ENCODE measurements at regions not wholly inside any gene's neighbourhood (a gene's known extent, or its start where the extent isn't known, plus 50 kb on each side); places are given as distances from the start of the nearest gene placed in this dataset.

DNA sequence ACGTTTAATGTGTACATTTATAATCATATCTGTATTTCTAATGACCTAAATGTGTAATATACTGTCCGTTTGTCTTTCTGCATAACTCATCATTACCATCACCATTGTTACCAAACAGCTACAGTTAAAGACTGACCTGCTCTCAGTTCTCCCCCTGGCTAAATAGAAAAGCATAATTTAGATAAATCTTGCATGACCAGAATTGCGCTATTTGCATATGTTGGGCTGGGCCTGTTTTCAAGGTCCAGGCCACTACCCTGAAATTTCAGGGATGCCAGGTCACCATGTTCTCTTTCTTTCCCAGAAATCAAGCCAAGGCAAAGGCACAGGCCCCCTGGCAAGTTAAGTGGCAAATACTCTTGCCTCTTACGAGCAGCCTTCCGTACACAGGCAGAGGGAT lies 78.4 kb downstream of the MARCHF4 start:
- H3K9me3 Mint-ChIP-seq = no peaks in the 10 kb centered on the region
- ATAC-seq (no peak), DNase-seq (ENCODE audit: low spot score in 2 of 2) (no peak)
- no peak overlapping the region for H3K27ac Mint-ChIP-seq
- no peaks in the 10 kb centered on the region for H3K36me3 Mint-ChIP-seq

DNA sequence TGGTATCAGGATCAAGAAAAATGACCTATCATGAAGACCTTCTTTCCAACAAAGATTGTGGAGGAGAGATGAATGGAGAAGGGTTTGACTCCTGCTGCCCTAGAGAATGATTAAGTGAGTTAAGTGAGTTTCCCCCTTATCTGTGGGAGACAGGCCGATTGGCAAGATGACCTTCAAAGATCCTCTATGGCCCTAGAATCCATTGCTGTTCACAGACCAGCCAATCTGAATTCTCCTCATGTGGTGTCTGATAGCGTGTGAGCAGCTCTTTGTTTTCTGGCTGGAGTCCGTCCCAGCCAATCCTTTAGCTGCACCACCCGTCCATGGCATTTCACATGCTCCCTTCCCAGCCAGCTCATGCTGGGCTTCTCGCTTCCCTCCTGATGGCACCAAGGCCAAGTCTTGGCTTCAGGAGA lies 79.4 kb downstream of the MARCHF4 start:
- no peaks in the 10 kb centered on the region for H3K36me3 Mint-ChIP-seq
- ATAC-seq (no peak), DNase-seq (ENCODE audit: low spot score in 2 of 2) (no peak)
- H3K9me3 Mint-ChIP-seq = no peaks in the 10 kb centered on the region
- H3K27ac Mint-ChIP-seq = no peak overlapping the region

DNA sequence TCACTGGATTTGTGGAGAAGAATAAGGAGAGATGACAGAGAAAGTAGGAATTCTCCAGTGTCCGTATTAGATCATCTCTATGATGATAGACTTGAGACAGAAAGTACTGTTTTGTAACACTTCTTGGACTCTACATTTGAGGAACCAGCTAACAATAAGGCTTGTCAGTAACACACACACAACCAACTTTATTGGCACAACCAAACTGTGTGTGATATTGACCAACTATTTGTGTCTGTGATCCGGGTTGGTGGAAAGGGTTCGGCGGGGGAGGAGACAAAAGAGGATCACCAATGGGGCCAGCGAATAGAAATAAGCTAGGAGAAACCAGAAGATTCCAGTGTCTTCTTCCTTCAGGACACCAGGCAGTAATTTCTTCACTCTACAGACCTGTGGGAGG lies 79.8 kb downstream of the MARCHF4 start:
- no peak overlapping the region for H3K27ac Mint-ChIP-seq
- ATAC-seq (no peak), DNase-seq (ENCODE audit: low spot score in 2 of 2) (no peak)
- no peaks in the 10 kb centered on the region for H3K9me3 Mint-ChIP-seq
- no peaks in the 10 kb centered on the region for H3K36me3 Mint-ChIP-seq

DNA sequence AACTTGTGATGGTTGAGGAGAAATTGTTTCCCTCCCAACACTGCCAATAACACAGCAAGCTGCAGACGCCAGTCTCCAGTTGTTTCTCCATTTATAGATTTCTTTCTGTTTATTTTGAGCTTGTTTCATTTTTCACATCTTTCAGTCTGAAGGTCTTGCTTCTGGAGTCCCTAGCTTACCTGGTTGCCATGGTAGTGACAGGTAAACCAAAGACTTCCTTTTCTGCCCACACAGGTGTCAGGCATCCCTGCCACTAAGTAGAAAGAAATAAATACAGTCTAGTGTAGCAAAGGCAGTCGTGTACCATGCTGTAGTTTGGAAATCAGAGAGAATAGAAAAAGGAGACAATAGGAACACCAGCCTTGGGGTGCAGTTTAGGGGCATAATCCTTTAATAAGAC lies 82.8 kb downstream of the MARCHF4 start:
- H3K9me3 Mint-ChIP-seq = no peaks in the 10 kb centered on the region
- no peak for ATAC-seq
- no peak overlapping the region for H3K27ac Mint-ChIP-seq

DNA sequence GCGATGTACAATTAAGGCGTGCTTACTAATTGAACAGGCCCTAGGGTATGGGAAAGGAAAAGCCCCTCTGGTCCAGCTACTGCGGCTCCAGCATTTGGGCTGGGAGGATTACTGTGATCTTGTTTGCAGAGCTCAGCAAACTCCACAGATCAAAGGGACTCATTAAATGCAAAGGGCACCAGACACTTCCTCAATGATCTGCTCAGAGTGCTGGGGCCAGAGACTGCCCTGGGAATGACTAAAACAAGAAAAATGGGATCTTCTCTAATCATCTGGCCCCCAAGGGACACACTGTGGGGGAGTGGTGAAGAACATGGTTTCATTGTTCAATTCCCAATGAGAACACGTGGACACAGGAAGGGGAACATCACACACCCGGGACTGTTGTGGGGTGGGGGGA lies 85.0 kb downstream of the MARCHF4 start:
- Mint-ChIP-seq H3K36me3 (no peaks in the 10 kb centered on the region), H3K27ac (no peak overlapping the region)
- no peak for ATAC-seq

More for the DNA sequence above, 82.8 kb downstream of the MARCHF4 start:
- H3K36me3 Mint-ChIP-seq = no peaks in the 10 kb centered on the region
- no peak for DNase-seq (ENCODE audit: low spot score in 2 of 2)

DNA sequence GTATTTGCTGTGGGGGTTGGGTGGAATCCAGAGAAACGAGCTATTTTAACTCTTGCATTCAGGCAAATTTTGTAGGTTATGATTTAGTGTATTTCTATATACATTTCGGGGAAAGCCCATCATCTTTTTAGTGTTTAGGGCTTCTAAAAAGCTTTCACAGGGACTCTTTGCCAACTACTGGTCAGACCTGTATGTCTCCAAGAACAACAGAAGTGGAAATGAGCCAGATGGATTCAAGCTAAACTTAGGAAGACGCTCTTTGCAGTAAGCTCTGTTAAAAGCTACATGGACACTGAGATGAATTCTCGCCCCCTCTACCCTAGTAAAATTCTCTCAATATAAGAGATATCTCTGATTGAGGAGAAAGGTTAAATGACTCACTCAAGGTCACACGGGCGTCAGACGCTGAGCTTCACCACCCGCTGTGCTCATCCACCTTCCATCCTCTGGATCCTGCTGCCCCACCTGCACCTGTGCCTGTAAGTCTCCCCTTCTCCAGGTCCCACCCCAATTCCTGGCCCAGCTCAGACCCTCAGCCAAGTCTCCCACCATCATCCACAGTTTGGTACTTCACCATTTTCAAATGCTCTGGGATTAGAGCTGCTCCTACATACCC lies 85.6 kb downstream of the MARCHF4 start:
- ATAC-seq = no peak
- H3K36me3 Mint-ChIP-seq = no peaks in the 10 kb centered on the region
- DNase-seq (ENCODE audit: low spot score in 2 of 2) = no peak
- H3K9me3 Mint-ChIP-seq = no peaks in the 10 kb centered on the region
- H3K27ac Mint-ChIP-seq = no peak overlapping the region

More for the DNA sequence above, 85.0 kb downstream of the MARCHF4 start:
- DNase-seq (ENCODE audit: low spot score in 2 of 2) = no peak
- no peaks in the 10 kb centered on the region for H3K9me3 Mint-ChIP-seq

DNA sequence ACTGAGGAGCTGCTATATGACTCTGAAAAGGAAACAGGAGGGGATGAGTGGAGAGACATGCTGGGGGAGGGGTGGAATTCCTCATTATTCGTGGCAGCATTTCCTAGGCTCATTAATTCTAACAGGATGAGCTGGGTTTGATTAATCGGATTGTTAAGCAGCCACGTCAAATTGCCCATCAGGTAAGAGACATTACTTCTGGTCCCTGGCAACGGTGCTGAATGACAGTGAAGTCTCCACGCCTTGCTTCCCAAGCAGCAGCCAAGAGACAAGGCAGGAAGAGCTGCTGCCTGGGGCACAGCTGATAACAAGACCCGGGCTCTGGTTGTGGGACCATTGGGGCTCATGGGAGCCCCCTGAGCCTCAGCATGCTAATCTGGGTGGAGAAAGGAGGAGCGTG lies 86.6 kb downstream of the MARCHF4 start:
- Mint-ChIP-seq H3K36me3 (no peaks in the 10 kb centered on the region), H3K27ac (no peak overlapping the region), H3K9me3 (no peaks in the 10 kb centered on the region)
- no peak for ATAC-seq
- DNase-seq (ENCODE audit: low spot score in 2 of 2) = no peak

DNA sequence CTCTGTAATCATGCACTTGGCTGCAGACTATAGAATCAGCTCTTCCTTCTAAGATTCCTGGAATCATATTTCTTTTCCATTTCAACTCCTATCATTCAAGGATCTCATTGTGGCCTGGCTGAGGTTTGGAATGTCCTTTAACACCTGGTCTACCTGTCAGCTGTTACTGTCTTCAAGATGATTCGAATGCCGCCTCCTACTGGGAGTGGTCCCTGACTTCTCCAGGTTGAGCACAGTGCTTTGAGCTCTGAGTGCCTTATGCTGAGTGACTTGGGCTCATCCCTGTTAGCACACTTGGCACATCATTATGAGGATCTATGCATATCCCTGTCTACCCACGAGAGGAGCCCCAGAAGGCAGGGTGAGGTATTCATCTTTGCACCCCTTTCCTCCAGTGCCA lies 87.6 kb downstream of the MARCHF4 start:
- H3K9me3 Mint-ChIP-seq = no peaks in the 10 kb centered on the region
- DNase-seq (ENCODE audit: low spot score in 2 of 2) (no peak), ATAC-seq (no peak)
- H3K27ac Mint-ChIP-seq = no peak overlapping the region
- no peaks in the 10 kb centered on the region for H3K36me3 Mint-ChIP-seq

DNA sequence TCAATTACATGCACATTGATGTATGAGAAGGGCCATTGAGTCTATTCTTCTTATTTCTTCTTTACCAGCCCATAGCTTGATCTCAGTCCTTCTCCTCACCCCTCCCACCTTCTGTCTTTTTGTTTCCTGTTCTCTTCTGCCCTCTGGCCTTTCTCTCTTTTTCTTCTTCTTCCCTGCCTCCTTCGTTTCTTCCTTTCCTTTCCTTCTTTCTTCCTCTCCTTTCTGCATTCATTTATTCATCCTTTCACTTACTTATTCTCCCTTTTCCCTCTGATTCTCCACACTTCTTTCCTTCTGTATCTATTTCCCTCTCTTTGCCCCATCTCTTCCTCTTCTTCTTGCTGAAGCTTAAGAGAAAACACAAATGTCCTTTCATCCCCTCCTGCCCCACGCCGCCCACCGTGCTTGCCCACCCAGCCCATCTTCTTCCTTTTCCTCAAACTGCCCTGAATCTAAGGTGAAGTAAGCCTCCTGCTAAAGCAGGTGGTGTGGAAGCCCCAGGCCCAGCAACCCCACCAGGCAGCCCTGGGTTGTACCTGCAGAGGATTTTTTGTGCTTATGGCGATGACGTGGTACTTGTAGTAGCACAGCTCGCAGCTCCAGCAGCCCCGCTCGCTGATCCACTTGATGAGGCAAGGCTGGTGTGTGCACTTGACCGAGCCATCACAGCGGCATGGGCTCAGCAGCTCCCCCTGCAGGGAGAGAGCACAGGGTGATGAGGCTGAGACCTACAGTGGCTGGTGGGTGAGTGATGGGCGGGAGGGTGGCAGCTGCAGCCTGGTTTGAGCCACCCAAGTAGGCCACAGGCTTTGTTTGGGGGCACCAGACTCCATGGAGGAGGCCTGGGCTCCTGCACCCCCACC lies 89.0 kb downstream of the MARCHF4 start:
- no peaks in the 10 kb centered on the region for H3K36me3 Mint-ChIP-seq
- H3K27ac Mint-ChIP-seq = no peak overlapping the region
- H3K9me3 Mint-ChIP-seq = no peaks in the 10 kb centered on the region
- ATAC-seq = peak; percentile 50 to 72
- DNase-seq (ENCODE audit: low spot score in 2 of 2) = peak in 1 of 2 donors; percentile 58

DNA sequence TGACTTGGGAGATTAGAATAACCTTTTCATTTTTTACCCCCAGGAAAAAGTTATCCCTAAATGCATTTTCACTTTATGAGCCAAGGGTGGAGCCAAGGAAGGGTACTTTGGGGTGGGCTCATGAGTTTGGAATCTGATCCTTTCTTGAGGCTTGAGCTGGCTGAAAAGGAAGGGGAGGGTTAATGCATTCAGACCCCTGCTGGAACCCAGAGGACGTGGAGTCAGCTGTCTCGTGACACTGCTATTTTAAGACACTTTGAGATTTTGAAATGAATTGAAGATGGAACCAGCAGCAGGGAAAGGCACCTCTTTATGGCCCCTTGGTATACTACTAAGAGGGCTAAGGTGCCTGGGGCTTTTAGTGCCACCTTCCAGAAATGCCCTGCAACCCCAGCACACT lies 90.4 kb downstream of the MARCHF4 start:
- Mint-ChIP-seq H3K36me3 (no peaks in the 10 kb centered on the region), H3K9me3 (no peaks in the 10 kb centered on the region), H3K27ac (no peak overlapping the region)
- no peak for DNase-seq (ENCODE audit: low spot score in 2 of 2)
- ATAC-seq = no peak

DNA sequence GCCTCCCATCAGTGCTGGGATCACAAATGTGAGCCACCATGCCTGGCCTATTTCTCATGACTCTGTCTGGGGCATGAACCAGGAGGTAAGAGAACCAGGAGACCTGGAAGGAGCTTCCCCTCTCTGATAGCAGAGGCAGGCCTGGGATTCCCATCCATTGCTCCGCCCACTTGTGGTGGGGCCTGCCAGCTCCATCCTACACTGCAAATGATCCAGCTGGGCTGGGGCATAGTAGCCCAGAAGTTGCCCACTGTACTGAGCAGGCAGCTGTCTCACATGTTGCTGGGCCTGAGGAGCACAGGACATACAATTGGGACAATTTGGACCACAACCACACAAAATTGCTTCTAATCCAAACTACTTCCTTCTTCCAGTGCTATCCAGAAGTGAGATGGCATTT lies 91.0 kb downstream of the MARCHF4 start:
- DNase-seq (ENCODE audit: low spot score in 2 of 2) = no peak
- H3K27ac Mint-ChIP-seq = peak overlapping the region in 1 of 2 donors; percentile 54
- no peaks in the 10 kb centered on the region for H3K9me3 Mint-ChIP-seq
- no peaks in the 10 kb centered on the region for H3K36me3 Mint-ChIP-seq
- ATAC-seq = no peak

DNA sequence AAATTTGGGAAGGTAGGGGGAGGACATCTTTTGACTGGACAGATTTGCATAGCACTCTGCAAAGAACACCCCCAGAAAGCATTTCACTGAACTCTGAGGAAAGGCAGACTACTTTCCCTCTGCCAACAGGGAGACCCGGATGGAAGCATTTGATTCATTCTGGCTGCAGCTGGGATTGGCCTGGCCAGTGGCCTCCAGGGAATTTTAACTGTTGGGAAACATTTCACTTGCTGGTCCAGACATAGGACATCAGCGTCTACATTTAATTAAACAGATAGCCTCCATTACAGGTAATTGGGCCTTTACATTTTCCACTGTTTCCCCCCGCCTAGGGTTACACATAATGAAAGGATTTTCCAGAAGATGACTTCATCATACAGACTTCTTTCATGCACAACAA lies 92.8 kb downstream of the MARCHF4 start:
- ATAC-seq = no peak
- no peak for DNase-seq (ENCODE audit: low spot score in 2 of 2)
- Mint-ChIP-seq H3K36me3 (no peaks in the 10 kb centered on the region), H3K27ac (no peak overlapping the region), H3K9me3 (no peaks in the 10 kb centered on the region)

DNA sequence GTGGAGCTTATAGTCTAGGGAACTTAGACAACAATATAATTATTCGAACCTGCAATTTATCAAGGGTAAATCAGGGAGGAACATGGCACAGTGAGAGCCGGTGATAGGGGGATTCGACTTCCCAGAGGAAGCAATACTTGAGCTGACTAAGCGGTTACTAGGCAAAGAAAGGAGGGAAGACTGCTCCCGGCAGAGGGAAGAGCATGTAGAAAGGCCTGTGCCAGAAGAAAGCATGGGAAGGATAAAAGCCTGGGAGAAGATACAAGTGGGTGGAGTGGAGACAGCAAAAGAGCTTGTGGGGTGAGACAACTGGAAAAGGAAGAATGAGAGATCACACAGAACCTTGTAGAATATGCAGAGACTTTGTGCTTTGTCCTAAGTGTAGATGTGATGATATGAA lies 93.3 kb downstream of the MARCHF4 start:
- H3K36me3 Mint-ChIP-seq = no peaks in the 10 kb centered on the region
- no peak overlapping the region for H3K27ac Mint-ChIP-seq
- DNase-seq (ENCODE audit: low spot score in 2 of 2) (no peak), ATAC-seq (no peak)
- H3K9me3 Mint-ChIP-seq = no peaks in the 10 kb centered on the region

DNA sequence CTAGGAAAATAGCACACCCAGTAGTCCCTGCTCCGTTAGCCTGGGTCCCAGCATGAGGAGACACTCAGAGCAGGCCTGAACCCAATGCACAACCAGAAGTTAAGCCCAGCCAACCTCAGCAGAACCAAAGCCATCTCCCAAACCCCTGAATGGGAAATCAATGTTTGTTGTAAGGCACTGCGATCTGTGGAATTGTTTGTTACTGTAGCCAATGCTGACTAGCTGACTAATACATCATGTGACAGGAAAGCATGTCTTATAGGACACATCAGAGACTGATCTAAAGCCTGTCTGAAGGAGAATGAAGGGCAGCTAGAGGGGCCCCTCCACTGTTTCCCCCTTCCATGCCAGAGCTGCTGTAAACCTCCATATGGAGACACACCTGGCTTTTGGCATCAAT lies 96.4 kb downstream of the MARCHF4 start:
- no peak for DNase-seq (ENCODE audit: low spot score in 2 of 2)
- no peak for ATAC-seq
- H3K9me3 Mint-ChIP-seq = peaks cover under 1 to 5% of the 10 kb centered on the region in 2 donors
- no peaks in the 10 kb centered on the region for H3K36me3 Mint-ChIP-seq
- no peak overlapping the region for H3K27ac Mint-ChIP-seq

DNA sequence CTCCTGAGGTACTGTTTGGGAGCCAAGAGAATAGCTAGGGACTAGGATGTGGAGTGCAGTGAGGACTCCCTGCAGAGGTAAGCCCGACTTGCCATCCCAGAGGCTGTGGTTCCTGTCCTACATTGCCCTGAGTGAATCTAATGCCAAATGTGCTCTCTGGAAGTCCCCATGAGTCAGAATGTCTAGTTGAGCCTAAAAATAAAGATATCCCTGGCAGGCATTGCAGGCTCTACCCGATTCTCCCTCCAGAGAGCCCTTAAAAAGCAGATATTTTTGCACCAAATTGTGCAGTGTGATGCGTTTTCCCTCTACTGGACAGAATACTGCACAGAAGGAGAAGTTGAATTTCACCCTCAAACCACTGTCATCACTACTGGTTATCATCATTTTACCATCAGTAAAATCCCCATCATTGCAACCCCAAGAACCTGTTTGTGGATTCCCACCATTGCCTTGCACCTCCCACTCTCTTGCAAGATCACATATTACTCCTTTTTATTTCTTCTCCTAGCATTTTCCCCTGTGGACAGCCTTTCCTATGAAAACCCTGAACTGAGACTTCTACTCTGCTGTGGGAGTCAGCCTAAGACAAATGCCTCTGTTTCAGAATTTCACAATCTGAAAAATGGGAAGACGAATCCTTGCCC lies 98.0 kb downstream of the MARCHF4 start:
- H3K36me3 Mint-ChIP-seq = no peaks in the 10 kb centered on the region
- no peak overlapping the region for H3K27ac Mint-ChIP-seq
- H3K9me3 Mint-ChIP-seq = peaks cover 6 to 11% of the 10 kb centered on the region in 2 donors
- no peak for ATAC-seq
- no peak for DNase-seq (ENCODE audit: low spot score in 2 of 2)

DNA sequence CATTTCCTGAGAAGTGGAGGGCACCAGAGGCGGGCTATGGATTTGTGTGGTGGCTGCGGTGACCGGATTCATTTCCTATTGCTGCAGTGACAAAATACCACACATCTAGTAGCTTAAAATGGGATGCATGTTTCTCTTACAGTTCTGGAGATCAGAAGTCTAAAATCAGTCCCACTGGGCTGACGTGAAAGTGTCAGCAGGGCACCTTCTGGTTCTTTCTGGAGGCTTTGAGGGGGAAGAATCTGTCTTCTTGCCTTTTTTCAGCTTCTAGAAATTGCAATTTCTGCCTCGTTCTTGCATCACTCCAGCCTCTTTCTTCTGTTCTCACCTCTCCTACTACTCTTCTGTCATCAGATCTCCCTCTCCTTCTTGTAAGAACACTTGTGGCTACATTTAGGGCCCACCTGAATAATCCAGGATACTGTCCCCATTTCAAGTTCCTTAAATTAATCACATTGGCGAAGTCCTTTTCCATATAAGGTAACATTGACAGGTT lies 111.2 kb downstream of the MARCHF4 start:
- H3K9me3 Mint-ChIP-seq = no peaks in the 10 kb centered on the region
- ATAC-seq (no peak), DNase-seq (ENCODE audit: low spot score in 2 of 2) (no peak)
- H3K36me3 Mint-ChIP-seq = no peaks in the 10 kb centered on the region
- H3K27ac Mint-ChIP-seq = no peak overlapping the region

DNA sequence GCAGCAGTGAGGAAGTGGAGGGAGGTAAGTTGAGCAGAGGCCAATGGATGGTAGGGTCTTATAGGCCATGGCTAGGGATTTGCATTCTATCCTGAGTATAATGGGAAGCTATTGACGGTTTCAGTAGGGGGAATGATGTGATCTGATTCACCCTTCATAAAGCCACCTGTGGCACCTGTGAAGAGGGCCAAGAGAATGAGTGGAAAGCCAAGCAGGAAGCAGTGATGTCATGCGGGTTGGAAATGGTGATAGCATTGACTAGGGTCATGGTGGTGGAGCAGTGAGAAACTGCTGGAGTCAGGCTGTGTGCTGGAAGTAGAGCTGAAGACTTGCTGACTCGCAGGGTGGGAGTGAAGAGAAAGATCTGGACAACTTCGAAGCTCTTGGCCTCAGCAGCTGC lies 111.7 kb downstream of the MARCHF4 start:
- Mint-ChIP-seq H3K27ac (no peak overlapping the region), H3K36me3 (no peaks in the 10 kb centered on the region), H3K9me3 (no peaks in the 10 kb centered on the region)
- ATAC-seq (no peak), DNase-seq (ENCODE audit: low spot score in 2 of 2) (no peak)

Data from activated naive CD4-positive, alpha-beta T cell treated with anti-CD3 and anti-CD28 coated beads, Interleukin-2, amount 50 U/mL, for 72 hours (primary cell).